AG04449 (cell line): ENCODE measurements at regions not wholly inside any gene's neighbourhood (a gene's known extent, or its start where the extent isn't known, plus 50 kb on each side); places are given as distances from the start of the nearest gene placed in this dataset.

Source experiments
- CTCF ChIA-PET: fragments of 350-600 bp; formaldehyde crosslinking; extraction: SDS; loops from one replicate; lab custom pipeline; 2021; ENCODE audit warnings: antibody characterized with exemption; lab: Yijun Ruan, JAX
- POLR2A ChIA-PET: fragments of 400-600, 350-600 bp; formaldehyde crosslinking; extraction: SDS; loops from one replicate; lab custom pipeline; 2020; ENCODE audit warnings: antibody characterized with exemption, inconsistent platforms; lab: Yijun Ruan, JAX
- DNase-seq: peaks from one replicate; pipeline ENCODE4 v3.0.0-alpha.2; 2010; ENCODE audit warnings: low read depth, low spot score
- H3K4me3 ChIP-seq: 2 replicates; pipeline ENCODE4 v1.5.1; 2011; ENCODE audit warnings: low read depth, mild to moderate bottlenecking, control low read depth, low read length
- TF ChIP-seq, protein P1 (sequence below): IDR thresholded peaks from one replicate; pipeline ENCODE4 v1.5.1; 2011; ENCODE audit warnings: mild to moderate bottlenecking, moderate library complexity, low read length, control low read depth, inconsistent platforms; ENCODE audit not compliant: insufficient read depth; ENCODE audit errors: missing control alignments

DNA sequence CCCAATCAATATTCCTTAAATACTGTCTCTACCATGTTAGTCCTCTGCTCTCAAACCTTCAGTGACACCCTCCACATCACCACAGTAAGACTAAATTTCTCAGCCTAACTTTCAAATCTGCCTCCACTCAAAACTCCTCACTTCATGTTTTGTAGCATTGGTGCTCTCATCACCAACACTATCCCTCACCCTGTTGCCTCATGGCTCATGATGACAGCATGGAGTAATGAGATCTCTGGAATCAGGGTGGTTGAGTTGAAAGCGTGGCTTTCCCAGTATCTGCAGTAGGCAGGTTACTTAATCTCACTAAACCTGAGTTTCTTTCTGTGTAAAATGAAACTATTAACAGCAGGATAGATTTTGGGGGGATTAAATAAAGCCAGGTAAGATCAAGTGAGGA, 621.4 kb downstream of the NYAP2 start:
- TF ChIP-seq, protein P1, sequence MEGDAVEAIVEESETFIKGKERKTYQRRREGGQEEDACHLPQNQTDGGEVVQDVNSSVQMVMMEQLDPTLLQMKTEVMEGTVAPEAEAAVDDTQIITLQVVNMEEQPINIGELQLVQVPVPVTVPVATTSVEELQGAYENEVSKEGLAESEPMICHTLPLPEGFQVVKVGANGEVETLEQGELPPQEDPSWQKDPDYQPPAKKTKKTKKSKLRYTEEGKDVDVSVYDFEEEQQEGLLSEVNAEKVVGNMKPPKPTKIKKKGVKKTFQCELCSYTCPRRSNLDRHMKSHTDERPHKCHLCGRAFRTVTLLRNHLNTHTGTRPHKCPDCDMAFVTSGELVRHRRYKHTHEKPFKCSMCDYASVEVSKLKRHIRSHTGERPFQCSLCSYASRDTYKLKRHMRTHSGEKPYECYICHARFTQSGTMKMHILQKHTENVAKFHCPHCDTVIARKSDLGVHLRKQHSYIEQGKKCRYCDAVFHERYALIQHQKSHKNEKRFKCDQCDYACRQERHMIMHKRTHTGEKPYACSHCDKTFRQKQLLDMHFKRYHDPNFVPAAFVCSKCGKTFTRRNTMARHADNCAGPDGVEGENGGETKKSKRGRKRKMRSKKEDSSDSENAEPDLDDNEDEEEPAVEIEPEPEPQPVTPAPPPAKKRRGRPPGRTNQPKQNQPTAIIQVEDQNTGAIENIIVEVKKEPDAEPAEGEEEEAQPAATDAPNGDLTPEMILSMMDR, result no peak
- no peak overlapping the region for H3K4me3 ChIP-seq
- ChIA-PET CTCF (no interaction called here), POLR2A (no interaction called here)
- DNase-seq, result no peak

DNA sequence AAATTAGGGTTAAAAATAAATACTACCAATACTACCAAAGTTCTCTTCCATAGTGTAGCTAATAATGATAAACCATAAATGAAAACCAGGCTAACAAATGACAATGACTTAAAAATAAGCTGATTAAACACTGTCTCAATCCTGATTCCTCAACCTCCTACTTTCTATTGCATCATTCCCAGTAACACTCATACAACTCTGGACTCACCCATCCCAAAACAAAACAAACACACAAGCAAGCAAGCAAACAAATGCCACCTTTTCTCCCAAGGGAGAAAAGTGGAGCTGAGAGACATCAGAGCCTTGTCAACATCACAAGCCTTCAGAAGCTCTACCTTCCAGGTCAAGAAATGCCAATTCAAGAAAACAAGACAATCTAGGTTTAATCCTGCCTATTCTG, 620.7 kb downstream of the NYAP2 start:
- DNase-seq, result no peak
- TF ChIP-seq, protein P1, result no peak
- ChIA-PET POLR2A (no interaction called here), CTCF (no interaction called here)
- no peak overlapping the region for H3K4me3 ChIP-seq

DNA sequence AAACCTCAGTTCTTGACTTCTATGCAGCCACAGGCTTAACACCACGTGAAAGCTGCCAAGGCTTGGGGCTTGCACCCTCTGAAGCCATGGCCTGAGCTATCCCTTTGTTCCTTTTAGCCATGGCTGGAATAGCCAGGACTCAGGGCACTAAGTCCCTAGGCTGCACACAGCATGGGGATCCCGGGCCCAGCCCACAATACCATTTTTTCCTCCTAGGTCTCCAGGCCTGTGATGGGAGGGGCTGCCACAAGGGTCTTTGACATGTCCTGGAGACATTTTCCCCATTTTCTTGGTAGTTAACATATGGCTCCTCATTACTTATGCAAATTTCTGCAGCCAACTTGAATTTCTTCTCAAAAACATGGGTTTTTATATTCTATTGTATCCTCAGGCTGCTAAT, 619.1 kb downstream of the NYAP2 start:
- no peak for DNase-seq
- CTCF ChIA-PET, result no interaction called here
- H3K4me3 ChIP-seq, result no peak overlapping the region
- POLR2A ChIA-PET, result no interaction called here
- TF ChIP-seq, protein P1, result no peak

DNA sequence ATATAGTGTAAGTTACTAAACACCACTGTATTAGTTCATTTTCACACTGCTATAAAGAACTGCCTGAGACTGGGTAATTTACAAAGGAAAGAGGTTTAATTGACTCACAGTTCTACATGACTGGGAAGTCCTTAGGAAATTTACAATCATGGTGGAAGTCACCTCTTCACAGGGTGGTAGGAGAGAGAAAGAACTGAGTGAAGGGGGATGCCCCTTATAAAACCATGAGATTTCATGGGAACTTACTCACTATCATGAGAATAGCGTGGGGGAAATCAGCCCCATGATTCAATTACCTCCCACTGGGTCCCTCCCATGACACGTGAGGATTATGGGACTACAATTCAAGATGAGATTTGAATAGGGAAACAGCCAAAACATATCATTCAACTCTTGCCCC, 618.0 kb downstream of the NYAP2 start:
- H3K4me3 ChIP-seq, result no peak overlapping the region
- TF ChIP-seq, protein P1, result no peak
- ChIA-PET CTCF (no interaction called here), POLR2A (no interaction called here)
- no peak for DNase-seq

DNA sequence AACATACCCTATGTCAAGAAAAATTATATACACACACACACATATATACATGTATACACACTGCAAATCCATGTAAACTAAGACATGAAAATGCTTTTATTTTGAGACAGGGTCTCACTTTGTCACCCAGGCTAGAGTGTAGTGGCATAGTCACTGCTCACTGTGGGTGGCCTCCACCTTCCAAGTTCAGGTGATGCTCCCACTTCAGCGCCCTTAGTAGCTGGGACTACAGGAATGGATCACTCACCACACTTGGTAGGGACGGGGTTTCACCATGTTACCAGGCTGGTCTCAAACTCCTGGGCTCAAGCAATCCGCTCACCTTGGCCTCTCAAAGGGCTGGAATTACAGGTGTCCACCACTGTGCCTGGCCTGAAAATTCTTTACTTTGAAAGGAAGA, 617.6 kb downstream of the NYAP2 start:
- CTCF ChIA-PET, result no interaction called here

DNA sequence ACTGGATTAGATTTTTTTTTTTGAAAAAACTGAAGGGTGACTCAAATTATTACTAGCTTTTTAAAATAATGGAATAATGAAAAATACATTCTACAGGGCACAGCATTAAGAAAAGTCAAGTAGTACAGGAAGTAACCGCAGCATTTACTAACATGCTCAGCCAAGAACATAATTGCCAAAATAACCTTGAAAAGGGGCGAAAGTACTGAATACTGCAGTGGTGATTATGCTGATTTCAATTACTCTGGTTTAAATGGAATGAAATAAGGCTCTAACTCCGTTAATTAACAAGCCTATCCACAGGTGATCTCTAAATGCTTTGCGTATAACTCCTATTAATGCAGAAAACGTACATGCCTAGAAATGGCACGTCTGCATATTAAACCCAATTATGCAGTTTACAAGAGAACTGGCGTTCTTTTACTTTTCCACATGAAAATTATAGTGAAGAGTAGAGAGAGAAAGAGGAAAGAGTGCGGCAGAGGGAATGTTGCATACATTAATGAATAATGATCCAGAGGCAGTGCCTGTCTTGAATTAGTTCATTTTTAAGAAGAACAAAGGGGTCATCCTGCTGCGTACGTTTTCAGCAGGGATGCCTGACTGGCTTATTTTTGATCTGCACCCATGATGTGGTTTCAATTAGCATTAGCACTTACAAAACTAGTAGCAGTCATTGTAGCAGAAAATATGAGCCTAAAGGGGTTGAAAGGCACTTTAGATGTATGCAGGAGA, 612.4 kb downstream of the NYAP2 start:
- DNase-seq, result no peak
- no peak overlapping the region for H3K4me3 ChIP-seq
- POLR2A ChIA-PET, result no interaction called here
- CTCF ChIA-PET, result no interaction called here
- TF ChIP-seq, protein P1, result no peak

More for the DNA sequence above, 617.6 kb downstream of the NYAP2 start:
- POLR2A ChIA-PET, result interaction anchor here (0.6 kb wide), 1 partner anchor 709 kb away, joined by 3 read pairs; no protein-coding TSS in a partner anchor
- no peak for DNase-seq
- TF ChIP-seq, protein P1, result no peak
- no peak overlapping the region for H3K4me3 ChIP-seq
